HG02938 (cell line): ENCODE measurements at regions not wholly inside any gene's neighbourhood (a gene's known extent, or its start where the extent isn't known, plus 50 kb on each side); places are given as distances from the start of the nearest gene placed in this dataset.

Experiments
- ATAC-seq: cut with Tn5 transposase; IDR thresholded peaks from one replicate; pipeline ENCODE4 v1.9.1; 2021; ENCODE audit warnings: mild to moderate bottlenecking, moderate library complexity; ENCODE audit not compliant: unreplicated experiment

- no peak for ATAC-seq
These were observed 100.3 kb upstream of the CADPS start for GRCh38 chr3:62975566-62975965.

- no peak for ATAC-seq
These were observed 106.7 kb upstream of the CADPS start for GRCh38 chr3:62981962-62982361.

GRCh38 chr3:62982795-62983455 is 107.7 kb upstream of the CADPS start:
- ATAC-seq, result no peak

- ATAC-seq, result no peak
These were observed 110.8 kb upstream of the CADPS start for GRCh38 chr3:62986061-62986460.

GRCh38 chr3:62987721-62988120 is 112.5 kb upstream of the CADPS start:
- ATAC-seq, result no peak

GRCh38 chr3:62990704-62991413 is 115.6 kb upstream of the CADPS start:
- ATAC-seq, result no peak

GRCh38 chr3:62992520-62992919 is 117.3 kb upstream of the CADPS start:
- no peak for ATAC-seq

GRCh38 chr3:62995119-62995518 is 119.9 kb upstream of the CADPS start:
- ATAC-seq, result no peak

GRCh38 chr3:62995530-62995929 is 120.3 kb upstream of the CADPS start:
- no peak for ATAC-seq

- ATAC-seq, result no peak
These were observed 122.2 kb upstream of the CADPS start for GRCh38 chr3:62997369-62997768.

- ATAC-seq, result no peak
These were observed 123.9 kb upstream of the CADPS start for GRCh38 chr3:62999158-62999557.

- no peak for ATAC-seq
These were observed 124.6 kb upstream of the CADPS start for GRCh38 chr3:62999791-63000190.

GRCh38 chr3:63004448-63004847 is 129.2 kb upstream of the CADPS start:
- ATAC-seq, result no peak

- no peak for ATAC-seq
These were observed 140.5 kb upstream of the CADPS start for GRCh38 chr3:63015614-63016309.

- ATAC-seq, result no peak
These were observed 146.9 kb upstream of the CADPS start for GRCh38 chr3:63022114-63022513.

GRCh38 chr3:63026722-63027121 is 151.5 kb upstream of the CADPS start:
- ATAC-seq, result no peak

- no peak for ATAC-seq
These were observed 154.1 kb upstream of the CADPS start for GRCh38 chr3:63029326-63029725.

GRCh38 chr3:63029921-63030320 is 154.7 kb upstream of the CADPS start:
- ATAC-seq, result no peak

- no peak for ATAC-seq
These were observed 155.4 kb upstream of the CADPS start for GRCh38 chr3:63030666-63031065.

GRCh38 chr3:63032881-63033280 is 157.7 kb upstream of the CADPS start:
- ATAC-seq, result no peak

- no peak for ATAC-seq
These were observed 158.9 kb upstream of the CADPS start for GRCh38 chr3:63034101-63034500.

GRCh38 chr3:63037116-63037515 is 161.9 kb upstream of the CADPS start:
- ATAC-seq, result no peak
